Smooth muscle cell (in vitro differentiated cells): ENCODE measurements at regions not wholly inside any gene's neighbourhood (a gene's known extent, or its start where the extent isn't known, plus 50 kb on each side); places are given as distances from the start of the nearest gene placed in this dataset.

Experiments
- DNase-seq: peaks from one replicate; lab custom pipeline; 2025; ENCODE audit not compliant: unreplicated experiment; lab: John Stamatoyannopoulos, UW
- H2AFZ ChIP-seq: fragments of 200-600 bp; sonication (generic); 2 replicates; pipeline ENCODE4 v1.6.0; 2016; ENCODE audit warnings: antibody characterized with exemption, low read depth, mild to moderate bottlenecking
- H3F3A ChIP-seq: fragments of 200-600 bp; sonication (generic); 2 replicates; pipeline ENCODE4 v1.6.0; 2017; ENCODE audit warnings: antibody characterized with exemption, low read depth
- H3K27ac ChIP-seq: fragments of 200-600 bp; sonication (generic); 2 replicates; pipeline ENCODE4 v1.5.1; 2016; ENCODE audit warnings: low read depth, mild to moderate bottlenecking
- H3K27me3 ChIP-seq: fragments of 200-600 bp; sonication (generic); 2 replicates; pipeline ENCODE4 v1.6.1; 2016; ENCODE audit warnings: low read depth, mild to moderate bottlenecking
- H3K36me3 ChIP-seq: fragments of 200-600 bp; sonication (generic); 2 replicates; pipeline ENCODE4 v1.5.1; 2016; ENCODE audit warnings: low read depth
- H3K4me1 ChIP-seq: fragments of 200-600 bp; sonication (generic); 2 replicates; pipeline ENCODE4 v1.5.1; 2016; ENCODE audit warnings: low read depth
- H3K4me2 ChIP-seq: fragments of 200-600 bp; sonication (generic); 2 replicates; pipeline ENCODE4 v1.6.0; 2016; ENCODE audit warnings: mild to moderate bottlenecking
- H3K4me3 ChIP-seq: fragments of 200-600 bp; sonication (generic); 2 replicates; pipeline ENCODE4 v1.5.1; 2016; ENCODE audit warnings: mild to moderate bottlenecking
- H3K79me2 ChIP-seq: fragments of 200-600 bp; sonication (generic); 2 replicates; pipeline ENCODE4 v1.6.0; 2016; ENCODE audit warnings: low read depth, mild to moderate bottlenecking
- H3K9ac ChIP-seq: fragments of 200-600 bp; sonication (generic); 2 replicates; pipeline ENCODE4 v1.6.0; 2016; ENCODE audit warnings: low read depth
- H3K9me3 ChIP-seq: fragments of 200-600 bp; sonication (generic); replicated peaks from 2 replicates; pipeline ENCODE4 v1.5.1; 2016; ENCODE audit warnings: low read depth
- H4K20me1 ChIP-seq: fragments of 200-600 bp; sonication (generic); 2 replicates; pipeline ENCODE4 v1.6.0; 2016; ENCODE audit warnings: low read depth
- WGBS: methylation state at CpG from one replicate; pipeline ENCODE4 v1.1.7; 2016; ENCODE audit warnings: low lambda C conversion rate; 5-methylcytosine and 5-hydroxymethylcytosine counted together
- TF ChIP-seq, protein P1 (sequence below): fragments of 200-600 bp; sonication (generic); IDR thresholded peaks from 2 replicates; pipeline ENCODE4 v1.5.1; 2017; ENCODE audit warnings: borderline replicate concordance, mild to moderate bottlenecking, antibody characterized with exemption; ENCODE audit not compliant: insufficient read depth, poor library complexity, severe bottlenecking

DNA sequence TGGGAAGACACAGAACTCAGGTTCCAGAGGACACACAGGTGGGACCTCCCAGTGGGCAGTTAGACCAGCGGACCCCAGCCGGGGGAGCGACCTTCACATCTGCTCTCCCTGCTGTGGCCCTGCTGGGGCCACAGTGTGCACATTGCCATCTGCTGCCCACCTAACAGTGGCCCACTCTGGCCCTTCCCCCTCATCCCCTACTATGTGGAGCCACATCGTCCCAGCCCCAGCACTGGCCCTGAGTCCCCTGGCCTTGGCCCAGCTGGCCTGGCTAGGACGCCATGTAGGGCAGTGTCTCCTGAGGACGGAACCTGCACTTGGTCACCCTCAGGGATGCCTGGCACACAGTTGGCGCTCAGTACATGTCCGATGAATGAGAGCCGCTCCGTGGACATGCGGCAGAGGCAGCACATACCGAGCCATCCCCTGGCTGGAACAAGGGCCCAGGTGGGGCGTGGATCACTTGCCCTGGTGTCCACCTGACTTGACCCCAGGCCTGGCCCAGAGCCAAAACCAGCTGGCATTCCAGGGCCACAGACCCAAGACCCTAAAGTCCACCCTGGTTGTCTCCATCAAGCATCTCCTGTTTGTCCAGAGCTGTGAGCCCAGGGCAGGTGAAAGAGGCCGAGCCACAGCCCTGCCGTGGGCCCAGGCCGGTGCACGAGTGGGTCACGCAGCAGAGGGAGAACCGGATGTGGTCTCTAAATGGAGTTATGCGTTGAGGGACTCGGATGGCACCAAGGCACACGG is 93.1 kb upstream of the FGF3 start:
- Histone ChIP-seq H2AFZ (no peak overlapping the region), H3K27me3 (no peaks in the 10 kb centered on the region), H3K27ac (no peak overlapping the region), H3K36me3 (no peaks in the 10 kb centered on the region), H3F3A (no peaks in the 10 kb centered on the region), H3K4me2 (no peak overlapping the region), H3K9ac (no peak overlapping the region), H3K79me2 (no peaks in the 10 kb centered on the region), H3K9me3 (no peaks in the 10 kb centered on the region), H3K4me1 (no peaks in the 10 kb centered on the region), H3K4me3 (no peak overlapping the region), H4K20me1 (no peaks in the 10 kb centered on the region)
- WGBS: 93% methylated on average over 22 of the region's 22 CpGs
- TF ChIP-seq, protein P1, sequence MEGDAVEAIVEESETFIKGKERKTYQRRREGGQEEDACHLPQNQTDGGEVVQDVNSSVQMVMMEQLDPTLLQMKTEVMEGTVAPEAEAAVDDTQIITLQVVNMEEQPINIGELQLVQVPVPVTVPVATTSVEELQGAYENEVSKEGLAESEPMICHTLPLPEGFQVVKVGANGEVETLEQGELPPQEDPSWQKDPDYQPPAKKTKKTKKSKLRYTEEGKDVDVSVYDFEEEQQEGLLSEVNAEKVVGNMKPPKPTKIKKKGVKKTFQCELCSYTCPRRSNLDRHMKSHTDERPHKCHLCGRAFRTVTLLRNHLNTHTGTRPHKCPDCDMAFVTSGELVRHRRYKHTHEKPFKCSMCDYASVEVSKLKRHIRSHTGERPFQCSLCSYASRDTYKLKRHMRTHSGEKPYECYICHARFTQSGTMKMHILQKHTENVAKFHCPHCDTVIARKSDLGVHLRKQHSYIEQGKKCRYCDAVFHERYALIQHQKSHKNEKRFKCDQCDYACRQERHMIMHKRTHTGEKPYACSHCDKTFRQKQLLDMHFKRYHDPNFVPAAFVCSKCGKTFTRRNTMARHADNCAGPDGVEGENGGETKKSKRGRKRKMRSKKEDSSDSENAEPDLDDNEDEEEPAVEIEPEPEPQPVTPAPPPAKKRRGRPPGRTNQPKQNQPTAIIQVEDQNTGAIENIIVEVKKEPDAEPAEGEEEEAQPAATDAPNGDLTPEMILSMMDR: no peak
- DNase-seq: no peak

DNA sequence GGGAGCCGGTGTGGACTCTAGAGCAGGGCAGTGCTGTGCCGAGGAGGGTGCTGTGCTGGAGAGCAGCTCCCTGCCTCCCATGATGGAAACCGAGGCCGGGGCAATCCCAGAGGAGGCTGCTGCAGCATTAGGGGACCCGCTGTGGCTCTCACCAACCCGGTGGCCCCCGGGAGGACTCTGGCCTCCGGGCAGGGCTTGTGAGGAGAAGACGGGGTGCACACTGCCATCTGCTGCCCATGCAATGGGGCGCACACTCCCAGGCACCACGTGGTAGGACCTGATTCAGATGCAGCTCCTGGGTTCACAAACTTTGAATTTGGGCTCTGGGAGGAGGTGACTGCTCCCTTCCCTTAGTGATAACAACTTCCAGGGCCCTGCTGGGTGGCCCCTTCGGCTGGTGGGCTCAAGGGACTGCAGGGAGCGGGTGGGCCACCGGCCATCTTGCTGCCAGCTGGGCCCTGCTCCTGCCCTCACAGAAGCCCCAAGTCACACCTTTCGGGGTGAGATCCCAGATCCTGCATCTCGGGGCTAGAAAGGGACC is 93.8 kb upstream of the FGF3 start:
- H3K27me3 ChIP-seq: no peaks in the 10 kb centered on the region
- H3F3A ChIP-seq: no peaks in the 10 kb centered on the region
- no peaks in the 10 kb centered on the region for H4K20me1 ChIP-seq
- H3K79me2 ChIP-seq: no peaks in the 10 kb centered on the region
- no peaks in the 10 kb centered on the region for H3K9me3 ChIP-seq
- no peak overlapping the region for H2AFZ ChIP-seq
- H3K4me2 ChIP-seq: no peak overlapping the region
- WGBS: 77% methylated on average over 15 of the region's 16 CpGs
- DNase-seq: no peak
- TF ChIP-seq, protein P1: no peak
- H3K4me1 ChIP-seq: no peaks in the 10 kb centered on the region
- H3K27ac ChIP-seq: no peak overlapping the region
- H3K4me3 ChIP-seq: no peak overlapping the region
- no peaks in the 10 kb centered on the region for H3K36me3 ChIP-seq
- no peak overlapping the region for H3K9ac ChIP-seq

DNA sequence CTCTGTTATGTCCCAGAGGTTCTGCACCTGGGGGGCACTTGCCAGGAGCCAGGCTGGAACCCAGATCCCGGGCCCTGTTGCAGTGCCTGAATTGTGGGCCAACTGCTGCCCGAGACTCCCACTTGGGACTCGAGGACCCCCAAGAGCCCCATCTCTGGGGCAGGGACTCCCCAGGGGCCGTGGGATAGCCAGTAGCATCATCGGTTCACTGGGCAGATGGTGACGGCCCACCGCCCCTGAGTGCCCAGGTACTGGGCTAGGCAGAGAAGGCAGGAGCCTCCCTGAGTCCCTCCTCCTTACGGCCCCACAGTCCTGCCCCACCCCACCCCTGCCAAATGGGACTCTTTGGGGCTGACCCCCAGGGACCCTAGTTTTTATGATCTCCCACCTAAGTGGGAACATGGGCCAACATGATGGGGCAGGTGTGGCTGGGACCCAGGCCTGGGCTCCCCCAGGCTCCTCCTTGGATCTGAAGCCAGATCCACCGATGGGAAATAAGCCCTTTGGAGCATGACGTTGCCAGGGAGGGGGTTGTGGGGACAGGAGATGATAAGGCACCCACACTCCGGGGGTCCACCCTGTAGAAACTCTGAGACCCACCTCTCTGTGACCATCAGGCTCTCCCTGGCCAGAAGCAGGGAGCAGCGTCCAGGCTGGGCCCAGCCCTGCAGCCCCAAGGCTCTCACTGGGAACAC is 94.5 kb upstream of the FGF3 start:
- no peak for DNase-seq
- no peaks in the 10 kb centered on the region for H3K9me3 ChIP-seq
- H3K36me3 ChIP-seq: no peaks in the 10 kb centered on the region
- H3K4me2 ChIP-seq: no peak overlapping the region
- no peak overlapping the region for H2AFZ ChIP-seq
- no peaks in the 10 kb centered on the region for H4K20me1 ChIP-seq
- no peaks in the 10 kb centered on the region for H3K79me2 ChIP-seq
- no peak overlapping the region for H3K27ac ChIP-seq
- H3F3A ChIP-seq: no peaks in the 10 kb centered on the region
- H3K4me3 ChIP-seq: no peak overlapping the region
- H3K9ac ChIP-seq: no peak overlapping the region
- TF ChIP-seq, protein P1: no peak
- WGBS: 91% methylated on average over 12 of the region's 12 CpGs
- no peaks in the 10 kb centered on the region for H3K4me1 ChIP-seq
- H3K27me3 ChIP-seq: no peaks in the 10 kb centered on the region
